ENCODE measurements at regions not wholly inside any gene's neighbourhood (a gene's known extent, or its start where the extent isn't known, plus 50 kb on each side); places are given as distances from the start of the nearest gene placed in this dataset.
"Not testable (repeated sequence)": the region's sequence is repeated elsewhere in the genome, so short reads cannot be mapped to it uniquely, and the experiment has no call there.

DNA sequence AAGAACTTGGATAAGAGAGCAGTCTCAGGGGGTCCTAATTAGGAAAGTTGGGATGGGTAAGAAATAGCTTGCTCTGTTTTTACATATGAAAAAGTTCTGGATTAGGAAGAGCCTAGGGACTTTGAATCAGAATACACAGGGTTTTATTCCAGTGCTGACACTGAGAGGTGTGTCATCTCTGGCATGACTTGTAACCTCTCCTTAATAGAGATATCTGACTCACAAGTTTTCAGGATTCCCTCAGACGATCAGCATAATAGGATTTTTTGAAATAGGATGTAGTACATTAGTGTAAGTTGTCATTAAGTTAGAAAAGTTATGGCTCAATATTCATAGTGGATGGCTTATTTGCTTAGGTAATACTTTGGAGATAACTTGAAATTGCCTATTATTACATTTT is 555.2 kb upstream of the MIR17HG start:
- intact Hi-C loops (cut with DNase I) = no loop called here
- DNase-seq (ENCODE audit: low spot score) = no peak

DNA sequence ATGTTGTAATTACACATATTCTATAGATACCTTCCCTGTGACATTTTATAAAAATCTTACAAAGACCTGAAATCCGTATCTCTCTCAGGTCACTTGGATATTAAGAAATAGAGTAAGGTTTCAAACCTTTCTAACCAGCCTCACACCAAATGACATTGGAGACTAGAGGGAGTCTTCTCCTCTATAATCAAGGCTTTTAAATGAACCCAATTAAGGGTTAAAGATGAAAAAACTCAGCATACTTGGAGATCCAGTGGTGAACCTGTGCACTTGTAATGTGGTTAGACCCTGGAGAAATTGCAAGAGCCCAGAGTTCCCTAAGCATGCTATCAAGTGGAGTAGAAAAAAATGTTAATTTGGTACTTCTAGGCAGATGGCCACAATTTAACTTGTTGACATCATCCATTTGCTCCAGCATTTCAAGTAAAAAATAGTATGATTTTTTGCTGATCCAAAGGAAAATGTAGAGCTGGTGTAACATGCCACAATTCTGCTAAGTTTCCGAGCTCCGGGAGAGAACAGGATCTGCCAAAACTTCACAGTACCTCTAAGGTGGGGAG is 554.1 kb upstream of the MIR17HG start:
- intact Hi-C loops (cut with DNase I) = no loop called here
- no peak for DNase-seq (ENCODE audit: low spot score)

DNA sequence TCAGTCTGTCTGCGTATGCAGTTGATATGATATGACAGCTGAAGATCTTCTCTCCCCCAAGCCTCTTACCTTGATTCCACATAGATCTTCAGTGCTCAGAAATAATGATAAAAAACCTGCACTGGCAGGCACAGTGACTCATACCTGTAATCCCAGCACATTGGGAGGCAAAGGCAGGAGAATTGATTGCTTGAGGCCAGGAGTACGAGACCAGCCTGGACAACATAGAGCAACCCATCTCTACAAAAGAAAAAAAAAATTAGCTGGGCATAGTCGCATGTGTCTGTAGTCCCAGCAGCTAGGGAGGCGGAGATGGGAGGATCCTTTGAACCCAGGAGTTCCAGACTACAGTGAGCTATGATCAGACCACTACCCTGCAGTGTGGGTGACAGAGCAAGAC is 551.0 kb upstream of the MIR17HG start:
- intact Hi-C loops (cut with DNase I) = no loop called here
- no peak for DNase-seq (ENCODE audit: low spot score)

DNA sequence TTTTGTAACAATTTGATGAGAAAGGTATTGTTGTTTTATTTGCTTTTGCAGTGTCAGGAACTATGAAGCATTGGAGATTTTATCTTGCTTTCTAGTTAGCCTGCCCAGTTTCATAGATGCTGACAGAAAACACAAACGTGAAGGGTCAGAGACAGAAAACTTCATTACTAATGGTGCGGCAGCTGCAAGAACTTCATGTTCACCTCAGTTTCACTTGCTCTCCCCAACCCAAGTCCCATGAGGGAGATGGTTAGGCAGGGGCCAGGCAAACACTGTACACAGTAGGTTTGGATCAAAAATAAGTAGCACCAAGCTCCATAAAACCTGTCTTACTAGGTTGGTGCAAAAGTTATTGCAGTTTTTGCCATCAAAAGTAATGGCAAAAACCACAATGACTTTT is 550.2 kb upstream of the MIR17HG start:
- intact Hi-C loops (cut with DNase I) = no loop called here
- no peak for DNase-seq (ENCODE audit: low spot score)

DNA sequence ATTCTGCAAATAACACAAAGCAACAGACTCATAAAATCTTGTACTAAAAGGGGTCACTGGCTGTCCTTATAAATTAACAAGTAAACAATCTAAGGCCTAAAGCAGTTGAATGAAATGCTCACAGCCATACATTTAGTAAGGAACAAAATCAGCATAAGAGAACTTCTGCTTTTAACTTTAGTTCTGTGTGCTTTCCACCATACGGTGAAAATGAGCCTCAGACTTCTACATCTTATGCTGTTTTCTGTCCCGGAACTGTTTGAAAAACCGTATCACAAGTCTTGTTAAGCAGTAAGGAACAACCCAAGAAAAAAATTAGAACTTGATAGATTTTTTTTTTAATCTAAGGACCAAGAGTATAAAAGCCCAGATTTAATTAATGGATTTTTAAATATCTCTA is 549.1 kb upstream of the MIR17HG start:
- no peak for DNase-seq (ENCODE audit: low spot score)
- intact Hi-C loops (cut with DNase I) = no loop called here

DNA sequence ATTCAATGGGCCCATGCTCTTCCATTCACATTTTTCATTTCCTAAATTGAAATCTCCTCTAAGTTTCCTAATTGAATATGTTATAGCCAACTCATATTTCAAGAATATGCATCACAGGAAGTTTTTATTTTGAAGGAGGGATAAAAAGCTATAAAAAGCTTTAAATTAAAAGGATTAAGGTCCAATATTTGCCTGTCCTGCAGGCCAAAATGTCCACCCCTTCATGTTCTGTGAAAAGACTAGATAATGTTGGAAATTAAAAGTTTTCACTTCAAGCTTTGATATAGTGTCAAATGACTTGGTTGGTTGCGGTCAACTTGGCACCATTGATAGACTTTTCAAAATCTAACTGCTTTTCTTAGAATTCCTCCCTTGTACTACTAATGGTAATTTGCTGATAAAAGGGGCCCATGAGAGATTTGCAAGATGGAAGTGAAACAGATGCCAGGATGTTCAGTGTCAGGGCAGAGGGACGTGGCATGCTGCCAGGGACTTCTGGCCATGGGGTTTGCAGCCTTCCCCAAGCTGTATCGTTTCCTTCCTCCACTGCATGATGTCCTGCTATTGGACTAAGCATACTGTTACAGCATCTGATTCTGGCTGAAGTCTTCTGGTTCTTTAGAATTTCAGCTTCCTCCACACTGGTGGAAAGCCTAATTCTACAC is 547.3 kb upstream of the MIR17HG start:
- peak; percentile 90 for DNase-seq (ENCODE audit: low spot score)
- intact Hi-C loops (cut with DNase I) = no loop called here

DNA sequence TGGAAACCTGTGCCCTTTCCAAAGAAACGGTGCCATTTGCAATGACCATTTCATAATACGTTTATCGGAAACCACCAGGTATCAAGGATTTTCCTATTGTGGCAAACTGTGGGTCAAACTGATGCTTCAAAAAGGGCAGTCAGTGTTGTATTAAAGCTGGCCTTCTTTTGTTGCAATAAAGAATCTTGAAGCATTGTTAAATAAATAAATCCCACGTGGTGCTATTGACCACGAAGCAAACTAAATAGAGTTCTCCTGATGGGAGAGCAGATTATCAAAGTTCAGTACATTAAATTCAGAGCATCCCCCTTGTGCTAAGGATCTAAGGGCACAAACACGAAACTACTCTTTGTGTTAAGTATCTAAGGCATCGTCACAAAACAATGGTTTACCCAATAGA is 545.9 kb upstream of the MIR17HG start:
- no peak for DNase-seq (ENCODE audit: low spot score)
- intact Hi-C loops (cut with DNase I) = no loop called here

DNA sequence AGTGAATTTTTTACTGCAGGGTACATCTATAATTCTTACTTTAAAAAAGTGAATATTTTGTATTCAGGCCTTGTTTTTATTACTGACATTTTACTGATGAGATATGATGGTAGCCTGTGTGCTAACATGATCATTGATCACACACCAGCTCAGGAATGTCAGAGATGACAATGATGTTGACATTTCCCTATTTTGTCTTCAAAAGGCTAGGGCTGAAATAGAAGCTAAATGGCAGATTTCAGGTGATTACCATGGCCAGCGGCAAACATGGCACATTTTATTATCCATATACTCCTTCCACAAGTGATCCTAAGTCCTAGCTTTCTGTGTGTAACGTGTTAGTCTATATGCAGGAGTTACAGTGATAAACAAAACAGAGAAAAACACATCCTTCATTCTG is 544.3 kb upstream of the MIR17HG start:
- intact Hi-C loops (cut with DNase I) = no loop called here
- no peak for DNase-seq (ENCODE audit: low spot score)

DNA sequence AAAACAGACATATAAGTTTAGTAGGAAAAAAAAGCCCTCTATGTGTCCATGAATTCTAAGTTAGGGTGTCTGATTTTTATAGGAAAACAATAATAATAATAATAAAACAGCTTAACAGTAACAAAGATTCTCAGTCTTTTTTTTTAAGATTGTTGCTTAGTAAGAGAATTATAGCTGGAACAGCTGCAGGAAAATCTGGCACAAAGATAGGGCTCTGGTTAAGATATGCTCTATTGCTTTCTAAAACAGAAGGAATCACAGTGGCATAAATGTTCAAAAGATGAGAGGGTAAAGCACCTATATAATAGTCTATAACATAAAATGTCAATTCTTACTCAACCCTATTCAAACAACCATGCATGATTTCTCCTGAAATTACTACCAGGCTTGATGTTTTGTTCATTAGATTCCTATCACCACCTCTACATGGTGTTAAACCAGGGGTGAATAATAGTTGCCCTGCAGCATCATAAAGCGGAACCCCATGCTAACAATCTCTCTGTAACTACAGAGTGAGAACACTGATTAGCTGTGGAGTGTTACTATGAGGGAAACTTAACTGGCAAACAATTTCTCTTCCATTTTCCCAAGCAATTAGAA is 541.4 kb upstream of the MIR17HG start:
- DNase-seq (ENCODE audit: low spot score) = no peak
- intact Hi-C loops (cut with DNase I) = no loop called here

DNA sequence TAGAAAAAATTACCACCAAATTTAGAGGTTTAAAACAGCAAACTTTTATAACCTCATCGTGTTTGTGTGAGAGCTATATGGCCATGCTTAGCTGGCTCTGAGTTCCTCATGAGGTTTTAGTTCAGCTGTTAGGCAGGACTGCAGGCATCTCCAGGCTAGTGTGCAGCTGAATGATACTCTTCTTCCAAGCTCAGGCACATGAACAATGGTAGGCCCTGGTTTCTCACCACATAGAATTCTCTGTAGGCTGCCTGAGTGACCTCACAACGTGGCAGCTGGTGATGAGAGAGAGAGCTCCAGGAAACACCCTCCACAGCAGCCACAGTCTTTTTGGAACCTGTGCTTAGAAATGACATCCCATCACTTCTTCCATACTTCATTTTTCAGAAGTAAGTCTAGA is 540.6 kb upstream of the MIR17HG start:
- no peak for DNase-seq (ENCODE audit: low spot score)
- intact Hi-C loops (cut with DNase I) = no loop called here

DNA sequence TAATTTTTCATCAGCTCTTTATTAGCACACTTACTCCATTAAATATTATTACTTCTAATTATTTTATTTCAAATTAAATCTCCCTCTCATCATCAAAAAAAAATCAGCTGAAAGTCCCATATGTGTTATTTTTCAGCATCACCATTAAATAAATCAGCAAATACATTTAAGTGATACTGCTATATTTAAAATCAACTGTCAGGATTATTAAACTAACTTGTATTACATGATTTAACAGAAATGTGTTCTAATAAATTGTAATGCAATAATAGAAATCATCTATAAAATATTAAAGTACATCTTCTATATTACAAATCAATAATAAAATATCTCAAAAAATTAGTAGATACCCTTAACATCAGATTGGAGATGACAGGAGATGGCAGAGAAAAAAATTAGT is 538.6 kb upstream of the MIR17HG start:
- intact Hi-C loops (cut with DNase I) = no loop called here
- DNase-seq (ENCODE audit: low spot score) = no peak

DNA sequence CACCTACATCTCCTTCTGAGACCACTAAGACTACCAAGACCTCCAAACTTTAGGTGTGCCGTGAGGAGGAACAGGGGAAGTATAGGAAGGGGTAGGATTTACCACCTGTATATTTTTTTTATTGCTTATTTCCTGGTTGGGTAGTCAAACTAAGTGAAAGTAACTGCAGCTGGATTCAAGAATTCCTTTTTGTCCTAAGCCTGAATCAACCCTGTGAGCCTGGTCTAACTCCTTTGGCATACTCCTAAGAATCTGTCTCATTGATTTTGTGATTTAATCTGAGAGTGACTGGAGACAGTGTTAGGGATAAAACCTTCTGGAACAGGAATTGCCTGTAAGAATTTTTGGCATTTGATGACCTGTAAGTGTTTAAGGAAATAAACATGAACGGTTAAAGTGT is 523.5 kb upstream of the MIR17HG start:
- intact Hi-C loops (cut with DNase I) = no loop called here
- DNase-seq (ENCODE audit: low spot score) = no peak

DNA sequence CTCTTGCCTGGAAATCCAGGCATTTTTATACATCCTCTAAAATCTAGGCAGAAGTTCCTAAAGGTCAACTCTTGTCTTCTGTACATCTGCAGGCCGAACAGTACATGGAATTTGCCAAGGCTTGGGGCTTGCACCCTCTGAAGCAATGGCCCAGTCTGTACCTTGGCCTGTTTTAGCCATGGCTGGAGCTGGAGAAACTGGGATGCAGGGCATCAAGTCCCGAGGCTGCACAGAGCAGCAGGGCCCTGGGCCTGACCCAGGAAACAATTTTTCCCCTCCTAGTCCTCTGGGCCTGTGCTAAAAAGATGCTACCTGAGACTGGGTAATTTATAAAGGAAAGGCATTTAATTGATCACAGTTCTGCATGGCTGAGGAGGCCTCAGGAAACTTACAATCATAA is 520.8 kb upstream of the MIR17HG start:
- intact Hi-C loops (cut with DNase I) = no loop called here
- DNase-seq (ENCODE audit: low spot score) = no peak

DNA sequence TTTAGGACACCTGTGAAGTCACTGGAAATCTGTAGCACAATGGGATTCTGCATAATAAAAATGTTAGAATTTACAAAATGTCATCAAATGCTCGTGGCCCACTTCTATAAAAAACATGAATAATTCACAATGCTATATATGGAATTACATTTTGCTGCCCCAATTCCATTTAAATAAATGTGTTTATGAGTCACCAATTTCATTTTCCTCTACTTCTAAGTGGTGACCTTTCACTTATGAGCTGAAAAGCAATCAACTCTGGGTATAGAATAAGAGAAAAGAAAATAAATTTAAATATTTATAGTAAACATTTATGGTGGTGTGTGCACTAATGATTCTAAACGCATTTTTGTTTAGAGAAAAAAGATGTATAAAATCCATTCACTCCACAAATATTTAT is 516.7 kb upstream of the MIR17HG start:
- intact Hi-C loops (cut with DNase I) = no loop called here
- no peak for DNase-seq (ENCODE audit: low spot score)

DNA sequence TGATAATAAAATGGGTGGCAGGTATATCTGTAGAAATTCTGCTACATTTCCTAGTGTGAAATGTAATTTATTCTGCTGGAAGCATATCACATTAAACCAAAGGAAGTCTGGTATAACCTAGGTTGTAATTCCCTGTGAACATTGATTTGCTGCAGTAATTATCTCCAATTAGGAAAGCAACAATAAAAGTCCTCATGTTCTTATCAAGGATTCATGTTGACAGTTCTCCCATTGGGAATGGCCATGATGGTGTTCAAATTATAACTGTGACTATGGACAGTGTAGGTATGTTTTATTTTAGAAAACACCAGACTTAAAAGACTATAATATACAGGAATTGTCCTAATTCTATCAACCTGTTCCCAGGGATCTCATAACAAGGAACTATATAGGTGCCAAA is 513.5 kb upstream of the MIR17HG start:
- intact Hi-C loops (cut with DNase I) = no loop called here
- DNase-seq (ENCODE audit: low spot score) = no peak

DNA sequence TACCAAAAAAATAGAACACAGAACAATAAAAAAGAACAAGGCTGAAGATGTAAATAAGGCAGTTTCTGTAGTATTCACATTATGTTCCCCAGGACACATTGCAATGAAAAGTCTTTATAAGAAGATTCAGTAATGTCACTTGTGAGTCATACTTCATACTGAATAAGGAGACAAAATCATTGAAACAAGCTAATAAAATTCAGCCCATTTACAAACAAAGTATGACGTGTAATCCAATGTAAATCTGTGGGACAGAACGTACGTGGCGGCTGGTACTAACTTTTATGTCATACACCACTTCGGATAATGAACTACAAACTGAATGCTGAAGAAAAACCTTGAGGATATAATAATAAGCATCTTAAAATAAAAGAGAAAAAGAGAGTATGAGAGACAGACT is 512.8 kb upstream of the MIR17HG start:
- intact Hi-C loops (cut with DNase I) = no loop called here
- DNase-seq (ENCODE audit: low spot score) = no peak

DNA sequence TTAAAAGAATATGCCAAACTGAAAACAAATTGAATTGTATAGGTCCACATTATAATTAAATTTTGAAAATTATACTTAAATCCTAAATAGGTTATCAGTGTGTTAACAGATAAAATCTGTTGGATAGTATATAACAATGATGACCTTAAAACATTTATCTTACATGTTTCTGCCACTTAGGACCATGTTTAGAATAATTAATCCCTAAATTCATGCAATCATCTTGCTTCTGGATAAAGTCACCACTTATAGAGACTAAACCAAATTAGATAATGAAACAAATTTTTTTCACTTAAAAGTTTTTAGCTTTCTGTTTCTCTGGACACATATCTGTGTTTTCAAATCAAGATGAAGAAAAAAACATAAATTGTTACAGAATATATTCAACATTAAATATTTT is 511.7 kb upstream of the MIR17HG start:
- DNase-seq (ENCODE audit: low spot score) = no peak
- intact Hi-C loops (cut with DNase I) = no loop called here

DNA sequence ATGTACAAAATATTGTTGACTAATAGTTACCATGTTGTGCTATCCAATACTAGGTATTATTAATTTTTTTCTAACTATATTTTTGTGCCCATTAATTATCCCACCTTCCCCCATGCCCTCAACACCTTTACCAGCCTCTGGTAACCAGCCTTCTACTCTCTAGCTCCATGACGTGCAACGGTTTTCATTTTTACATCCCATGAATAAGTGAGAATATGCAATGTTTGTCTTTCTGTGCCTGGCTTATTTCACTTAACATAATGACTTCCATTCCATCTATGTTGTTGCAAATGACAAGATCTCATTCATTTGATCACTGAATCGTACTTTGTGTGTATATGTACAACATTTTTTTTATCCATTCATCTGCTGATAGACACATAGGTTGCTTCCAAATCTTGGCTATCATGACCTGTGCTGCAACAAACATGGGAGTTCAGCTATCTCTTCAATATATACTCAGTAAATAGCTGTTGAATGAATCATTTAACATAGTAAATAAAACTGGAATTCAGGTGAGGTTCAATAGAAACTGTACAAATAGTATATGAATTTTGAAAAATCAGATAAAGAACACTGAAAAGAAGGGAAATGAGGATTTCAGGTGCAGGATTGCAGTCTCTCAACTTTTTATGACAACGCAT is 509.0 kb upstream of the MIR17HG start:
- intact Hi-C loops (cut with DNase I) = no loop called here
- no peak for DNase-seq (ENCODE audit: low spot score)

DNA sequence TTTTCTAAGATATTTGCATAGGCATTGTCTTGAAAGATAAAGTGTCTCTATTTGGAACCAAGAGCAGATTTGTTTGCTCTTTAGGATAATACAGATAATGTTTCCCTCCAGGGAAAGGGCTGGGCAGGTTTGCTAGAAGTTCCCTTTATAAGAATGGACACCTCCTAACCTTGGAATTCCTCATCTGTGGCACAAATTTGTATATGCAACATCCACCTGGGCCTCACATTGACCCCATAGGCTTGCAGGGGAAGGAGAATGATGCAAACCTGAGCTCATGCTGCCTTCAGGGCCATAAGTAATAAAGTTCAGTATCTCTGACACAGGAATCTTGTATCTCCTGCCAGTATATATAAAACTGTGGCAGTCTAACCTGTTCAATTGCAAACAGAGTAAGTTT is 508.4 kb upstream of the MIR17HG start:
- DNase-seq (ENCODE audit: low spot score) = no peak
- intact Hi-C loops (cut with DNase I) = no loop called here

DNA sequence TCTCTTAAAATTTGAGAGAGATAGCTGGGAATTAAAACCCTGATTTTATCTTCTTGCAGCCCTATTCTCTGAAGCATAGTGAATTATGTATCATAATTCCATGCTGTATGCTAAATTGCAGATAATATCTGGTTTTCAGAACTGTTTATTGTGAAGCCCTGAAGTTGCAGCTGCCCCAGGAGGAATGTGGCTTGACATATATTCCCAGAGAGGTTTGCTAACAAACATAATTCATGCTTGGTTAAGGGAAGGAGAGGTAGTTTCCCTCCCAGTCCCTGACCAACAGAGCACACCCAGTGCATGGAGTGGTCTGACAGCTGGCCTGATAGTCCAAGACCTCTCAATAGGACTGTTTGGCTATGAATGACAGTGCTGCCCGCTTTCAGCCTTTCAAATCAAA is 500.6 kb upstream of the MIR17HG start:
- intact Hi-C loops (cut with DNase I) = no loop called here
- no peak for DNase-seq (ENCODE audit: low spot score)

DNA sequence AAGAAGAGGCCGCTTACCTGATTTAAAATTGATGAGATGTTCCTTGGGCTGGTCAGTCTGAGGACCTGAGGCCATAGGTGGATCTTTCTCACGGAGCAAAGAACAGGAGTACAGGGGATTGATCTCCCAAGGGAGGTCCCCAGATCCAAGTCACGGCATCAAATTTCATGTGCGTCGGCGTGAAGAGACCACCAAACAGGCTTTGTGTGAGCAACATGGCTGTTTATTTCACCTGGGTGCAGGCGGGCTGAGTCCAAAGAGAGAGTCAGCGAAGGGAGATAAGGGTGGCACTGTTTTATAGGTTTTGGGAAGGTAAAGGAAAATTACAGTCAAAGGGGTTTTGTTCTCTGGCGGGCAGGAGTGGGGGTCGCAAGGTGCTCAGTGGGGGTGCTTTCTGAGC is 493.8 kb upstream of the MIR17HG start:
- DNase-seq (ENCODE audit: low spot score); intact Hi-C loops (cut with DNase I): not testable (repeated sequence)

Measured in posterior vena cava (tissue), 2 donors.